Endothelial cell of umbilical vein (primary cell): ENCODE measurements at regions not wholly inside any gene's neighbourhood (a gene's known extent, or its start where the extent isn't known, plus 50 kb on each side); places are given as distances from the start of the nearest gene placed in this dataset.

ENCODE experiments used
- BruUV-seq: library from RNA; stranded (reverse); fragments of 400-500 nt; replicated peaks from 2 replicates; lab custom pipeline; 2021; lab: Mats Ljungman, UMichigan
- CTCF ChIA-PET: fragments of 300-600, 350-600 bp; sonication (Branson Sonifier 250); formaldehyde crosslinking; loops from one replicate; lab custom pipeline; 2021; ENCODE audit warnings: antibody characterized with exemption, inconsistent platforms; lab: Charles Lee
- POLR2A ChIA-PET: fragments of 300-600, 350-600 bp; sonication (Branson Sonifier 250); formaldehyde crosslinking; loops from one replicate; lab custom pipeline; 2021; ENCODE audit warnings: antibody characterized with exemption, inconsistent platforms; lab: Charles Lee
- DNase-seq: peaks from one replicate; pipeline ENCODE4 v3.0.0-alpha.2; 2011; ENCODE audit warnings: low read depth, low spot score
- FAIRE-seq: peaks from 2 replicates; lab custom pipeline; 2011; peaks lifted over from hg19 to GRCh38; lab: Jason Lieb, UNC
- H2AFZ ChIP-seq: 2 replicates; pipeline ENCODE4 v1.6.0; 2012; ENCODE audit warnings: low read depth, low read length, control low read depth, inconsistent platforms
- H3K27ac ChIP-seq: 2 replicates; pipeline ENCODE4 v1.5.1; 2011; ENCODE audit warnings: low read depth, mild to moderate bottlenecking, control low read depth, low read length, moderate library complexity; ENCODE audit not compliant: insufficient read depth
- H3K27me3 ChIP-seq, 2 experiments: 2 replicates each; pipeline versions ENCODE4 v1.6.0 to v1.6.1; 2011; ENCODE audit warnings: low read length in 2 of 2, mixed read lengths in 1 of 2; ENCODE audit not compliant: control insufficient read depth in 2 of 2, insufficient read depth in 2 of 2
- H3K36me3 ChIP-seq, 2 experiments: 2 replicates in 1 of 2; 3 replicates in 1 of 2; pipeline ENCODE4 v1.5.1; 2011; ENCODE audit warnings: low read length in 2 of 2, mild to moderate bottlenecking in 1 of 2, moderate library complexity in 1 of 2; ENCODE audit not compliant: control insufficient read depth in 2 of 2, insufficient read depth in 2 of 2; ENCODE audit errors: extremely low read depth in 1 of 2
- H3K4me1 ChIP-seq: 3 replicates; pipeline ENCODE4 v1.5.1; 2011; ENCODE audit warnings: mild to moderate bottlenecking, low read length; ENCODE audit not compliant: control insufficient read depth, insufficient read depth; ENCODE audit errors: extremely low read depth
- H3K4me2 ChIP-seq: 2 replicates; pipeline ENCODE4 v1.6.1; 2011; ENCODE audit warnings: low read length, control low read depth, mixed read lengths; ENCODE audit not compliant: insufficient read depth
- H3K4me3 ChIP-seq, 3 experiments: fragments of 200-600 bp in 1 of 3; sonication (generic), shearing (Covaris generic) in 1 of 3; replicated peaks in 1 of 3; 2 replicates each; pipeline ENCODE4 v1.5.1; 2011 to 2016; ENCODE audit warnings: control low read depth in 3 of 3, low read length in 3 of 3, mild to moderate bottlenecking in 2 of 3, inconsistent platforms in 1 of 3, low read depth in 1 of 3, moderate library complexity in 1 of 3; ENCODE audit not compliant: insufficient read depth in 1 of 3
- H3K79me2 ChIP-seq: 2 replicates; pipeline ENCODE4 v1.6.0; 2012; ENCODE audit warnings: low read length, inconsistent platforms; ENCODE audit not compliant: control insufficient read depth, insufficient read depth
- H3K9ac ChIP-seq: replicated peaks from 2 replicates; pipeline ENCODE3; 2011; ENCODE audit warnings: low read length, control low read depth; ENCODE audit not compliant: insufficient read depth; ENCODE audit errors: extremely low read depth
- H3K9me1 ChIP-seq: replicated peaks from 3 replicates; pipeline ENCODE4 v1.6.0; 2011; ENCODE audit warnings: mild to moderate bottlenecking, low read length; ENCODE audit not compliant: control insufficient read depth, insufficient read depth; ENCODE audit errors: extremely low read depth
- H3K9me3 ChIP-seq: replicated peaks from 2 replicates; pipeline ENCODE4 v1.5.1; 2012; ENCODE audit warnings: low read length, inconsistent platforms; ENCODE audit not compliant: control insufficient read depth, insufficient read depth
- H4K20me1 ChIP-seq: replicated peaks from 2 replicates; pipeline ENCODE3; 2011; ENCODE audit warnings: mild to moderate bottlenecking, low read length; ENCODE audit not compliant: control insufficient read depth, insufficient read depth; ENCODE audit errors: extremely low read depth
- EZH2 ChIP-seq: IDR thresholded peaks from 2 replicates; pipeline ENCODE4 v1.6.1; 2012; ENCODE audit warnings: borderline replicate concordance, low read depth, mild to moderate bottlenecking, moderate library complexity, low read length, inconsistent platforms; ENCODE audit not compliant: severe bottlenecking
- FOS ChIP-seq: IDR thresholded peaks from 2 replicates; pipeline ENCODE4 v1.6.1; 2011; ENCODE audit warnings: mild to moderate bottlenecking, low read length, moderate library complexity, borderline replicate concordance; ENCODE audit not compliant: insufficient read depth
- GATA2 ChIP-seq: IDR thresholded peaks from 2 replicates; pipeline ENCODE4 v1.7.0; 2011; ENCODE audit warnings: low read depth, mild to moderate bottlenecking, moderate library complexity, mixed read lengths, low read length; ENCODE audit not compliant: insufficient read length, insufficient read depth
- JUN ChIP-seq: IDR thresholded peaks from 2 replicates; pipeline ENCODE4 v1.6.1; 2011; ENCODE audit warnings: borderline replicate concordance, low read depth; ENCODE audit not compliant: insufficient read length, insufficient read depth
- MAX ChIP-seq: IDR thresholded peaks from 2 replicates; pipeline ENCODE4 v1.6.1; 2011; ENCODE audit not compliant: insufficient read depth, insufficient read length
- POLR2A ChIP-seq: IDR thresholded peaks from 2 replicates; pipeline ENCODE4 v1.6.1; 2012; ENCODE audit warnings: low read depth, mild to moderate bottlenecking, control low read depth, low read length
- dilution Hi-C: fragments of 300-500 bp; cut with MboI; formaldehyde crosslinking; loops from one replicate; pipeline ENCODE4 v1.15.0; 2019; ENCODE audit warnings: low sequenced_read_pairs; ENCODE audit not compliant: extremely low pct_ligation_motif_present
- intact Hi-C: fragments of 100-400 bp; cut with micrococcal nuclease; formaldehyde crosslinking; loops from one replicate; pipeline ENCODE4 v1.10.0; 2022

- Histone ChIP-seq H3K27ac (no peak overlapping the region), H3K9me1 (no peaks in the 10 kb centered on the region), H3K9ac (no peak overlapping the region), H3K27me3 (peaks cover 9 to 24% of the 10 kb centered on the region in 2 experiments), H3K9me3 (no peaks in the 10 kb centered on the region), H3K4me2 (no peak overlapping the region), H3K4me3 (no peak overlapping the region), H2AFZ (no peak overlapping the region), H4K20me1 (no peaks in the 10 kb centered on the region), H3K36me3 (no peaks in the 10 kb centered on the region), H3K79me2 (no peaks in the 10 kb centered on the region), H3K4me1 (no peaks in the 10 kb centered on the region)
- FAIRE-seq (no peak), DNase-seq (no peak)
- POLR2A ChIA-PET: no interaction called here
- no TSS peak for BruUV-seq
- dilution Hi-C loops: no loop called here
- CTCF ChIA-PET: interaction anchor here (0.7 to 1.9 kb wide), 22 partner anchors 14 to 341 kb away, joined by 3 to 19 read pairs (median 4); no protein-coding TSS in a partner anchor
- intact Hi-C loops: loop anchor here (1.0 kb wide), 1 partner anchor 323 kb away; no protein-coding TSS in a partner anchor
- TF ChIP-seq EZH2 (no peak), POLR2A (no peak), JUN (no peak), FOS (no peak), MAX (no peak)
These were observed 284.6 kb upstream of the GATB start for GRCh38 chr4:152045449-152045806.

- ChIA-PET POLR2A (no interaction called here), CTCF (interaction anchor here (1.1 to 1.9 kb wide), 4 partner anchors 18 to 342 kb away, joined by 3 to 19 read pairs (median 6); no protein-coding TSS in a partner anchor)
- no peak overlapping the region for H3K4me3 ChIP-seq
- H3K4me1 ChIP-seq: no peaks in the 10 kb centered on the region
- H3K9me3 ChIP-seq: no peaks in the 10 kb centered on the region
- no peak for DNase-seq
- BruUV-seq: no TSS peak
- no peak for TF ChIP-seq MAX
- no peak for TF ChIP-seq GATA2
- H3K9me1 ChIP-seq: no peaks in the 10 kb centered on the region
- H3K36me3 ChIP-seq: no peaks in the 10 kb centered on the region
- FAIRE-seq: no peak
- peaks cover 9 to 24% of the 10 kb centered on the region in 2 experiments for H3K27me3 ChIP-seq
- H3K27ac ChIP-seq: no peak overlapping the region
- H4K20me1 ChIP-seq: no peaks in the 10 kb centered on the region
- no peaks in the 10 kb centered on the region for H3K79me2 ChIP-seq
- dilution Hi-C loops: no loop called here
- H3K4me2 ChIP-seq: no peak overlapping the region
- intact Hi-C loops: loop anchor here (1.0 kb wide), 1 partner anchor 324 kb away; no protein-coding TSS in a partner anchor
- H3K9ac ChIP-seq: no peak overlapping the region
- no peak overlapping the region for H2AFZ ChIP-seq
These were observed 283.7 kb upstream of the GATB start for GRCh38 chr4:152044331-152045036.
